ENCODE measurements at regions not wholly inside any gene's neighbourhood (a gene's known extent, or its start where the extent isn't known, plus 50 kb on each side); places are given as distances from the start of the nearest gene placed in this dataset.

DNA sequence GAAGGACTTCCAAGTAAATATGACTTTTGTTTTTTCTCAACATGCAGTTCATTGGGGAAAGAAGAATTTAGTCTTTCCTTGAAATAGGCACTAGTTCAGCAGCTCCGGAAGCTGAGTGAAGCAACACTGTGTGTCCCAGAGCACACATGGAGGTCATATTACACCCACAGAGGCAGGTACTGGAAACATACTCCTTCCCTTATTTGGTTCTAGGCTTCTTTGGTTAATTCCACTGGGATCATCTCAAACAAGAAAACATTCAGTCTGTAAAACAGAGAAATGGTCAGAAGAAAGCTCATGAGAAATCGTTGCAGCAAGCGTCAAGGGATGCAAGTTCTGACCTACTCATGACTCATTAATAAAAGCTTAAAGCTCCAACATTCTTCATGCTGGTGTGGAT, 175.1 kb upstream of the PCSK5 start:
- Histone ChIP-seq H3K18ac (ENCODE audit: low read length) (no peak overlapping the region), H3K56ac (ENCODE audit: low read length) (no peak overlapping the region), H3K27ac (ENCODE audit: low read depth, low read length) (no peak overlapping the region), H3K36me3 (ENCODE audit: control insufficient read depth, insufficient read depth, low read length) (no peaks in the 10 kb centered on the region), H2BK15ac (replicated peaks; ENCODE audit: low read depth) (no peak overlapping the region), H3K4ac (ENCODE audit: low read depth, low read length) (no peak overlapping the region), H3K79me2 (ENCODE audit: control insufficient read depth, insufficient read depth, low read length) (no peaks in the 10 kb centered on the region), H2BK5ac (ENCODE audit: low read length) (no peak overlapping the region), H3K23ac (ENCODE audit: low read length) (no peak overlapping the region), H3K9ac (ENCODE audit: low read length) (no peak overlapping the region), H4K8ac (ENCODE audit: low read depth, low read length) (no peak overlapping the region), H3K27me3 (ENCODE audit: insufficient read depth, low read length, poor library complexity) (no peaks in the 10 kb centered on the region), H3K79me1 (ENCODE audit: low read length) (no peaks in the 10 kb centered on the region), H3K4me1 (ENCODE audit: control insufficient read depth, low read depth, low read length) (no peaks in the 10 kb centered on the region), H2BK120ac (ENCODE audit: low read depth, low read length) (no peak overlapping the region), H4K5ac (ENCODE audit: low read length) (no peak overlapping the region), H3K4me3 (ENCODE audit: low read length) (no peak overlapping the region), H2AK5ac (ENCODE audit: low read length) (no peak overlapping the region), H3K4me2 (ENCODE audit: low read length) (no peak overlapping the region)
- no CpG with 5 or more reads among the region's 3 CpGs for WGBS (ENCODE audit: extremely low coverage, insufficient coverage, low lambda C conversion rate)
- no peak for DNase-seq

DNA sequence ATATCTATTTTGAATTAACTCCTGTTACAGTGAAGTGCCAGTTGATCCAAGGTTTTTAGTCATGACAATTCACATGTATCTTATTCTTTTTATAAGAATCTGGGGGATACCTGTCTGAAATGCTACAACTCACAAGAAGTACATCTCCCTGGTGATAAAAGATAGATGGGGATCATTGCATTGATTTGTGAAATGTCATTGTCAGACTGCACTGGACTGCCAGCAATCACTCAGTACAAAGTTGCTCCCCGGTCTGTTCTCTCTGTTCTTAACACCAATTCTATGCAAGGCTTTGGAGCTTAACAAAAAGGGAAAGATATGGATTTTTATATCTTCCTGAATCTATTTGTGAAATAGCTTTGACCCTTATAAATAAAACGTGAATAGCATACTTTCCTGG, 171.8 kb upstream of the PCSK5 start:
- no peak overlapping the region for H3K27ac ChIP-seq (ENCODE audit: low read depth, low read length)

DNA sequence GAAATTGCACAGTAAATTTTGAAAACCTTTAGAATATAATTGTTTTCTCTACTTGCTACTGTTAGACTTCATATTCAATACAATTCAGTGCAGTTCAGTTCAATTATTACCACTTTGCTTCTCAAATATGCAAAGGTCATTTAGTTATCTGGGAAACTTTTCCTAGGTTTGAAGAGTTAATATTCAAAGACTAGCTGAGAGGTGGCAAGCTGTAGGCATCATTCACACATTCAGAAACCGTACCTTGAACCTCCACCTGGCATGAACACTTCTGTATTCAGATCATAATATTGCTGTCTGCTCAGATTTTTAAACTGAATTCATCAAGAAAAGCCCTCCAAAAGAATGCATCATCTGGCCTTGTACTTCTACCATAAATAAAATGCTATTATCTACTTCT, 162.1 kb upstream of the PCSK5 start:
- H3K4me1 ChIP-seq (ENCODE audit: control insufficient read depth, low read depth, low read length) = no peaks in the 10 kb centered on the region

More for the DNA sequence above, 171.8 kb upstream of the PCSK5 start:
- no peak overlapping the region for H3K23ac ChIP-seq (ENCODE audit: low read length)
- no peak overlapping the region for H2BK120ac ChIP-seq (ENCODE audit: low read depth, low read length)
- H4K8ac ChIP-seq (ENCODE audit: low read depth, low read length) = no peak overlapping the region
- WGBS (ENCODE audit: extremely low coverage, insufficient coverage, low lambda C conversion rate) = no CpG with 5 or more reads among the region's 2 CpGs
- H3K18ac ChIP-seq (ENCODE audit: low read length) = no peak overlapping the region
- H3K9ac ChIP-seq (ENCODE audit: low read length) = no peak overlapping the region
- no peaks in the 10 kb centered on the region for H3K79me1 ChIP-seq (ENCODE audit: low read length)
- no peak overlapping the region for H3K56ac ChIP-seq (ENCODE audit: low read length)
- H2BK5ac ChIP-seq (ENCODE audit: low read length) = no peak overlapping the region
- no peak overlapping the region for H2BK15ac ChIP-seq (replicated peaks; ENCODE audit: low read depth)
- no peaks in the 10 kb centered on the region for H3K79me2 ChIP-seq (ENCODE audit: control insufficient read depth, insufficient read depth, low read length)
- no peak overlapping the region for H3K4me3 ChIP-seq (ENCODE audit: low read length)
- H3K4me2 ChIP-seq (ENCODE audit: low read length) = no peak overlapping the region
- H3K27me3 ChIP-seq (ENCODE audit: insufficient read depth, low read length, poor library complexity) = no peaks in the 10 kb centered on the region
- no peaks in the 10 kb centered on the region for H3K4me1 ChIP-seq (ENCODE audit: control insufficient read depth, low read depth, low read length)
- no peaks in the 10 kb centered on the region for H3K36me3 ChIP-seq (ENCODE audit: control insufficient read depth, insufficient read depth, low read length)
- H4K5ac ChIP-seq (ENCODE audit: low read length) = no peak overlapping the region
- no peak overlapping the region for H3K4ac ChIP-seq (ENCODE audit: low read depth, low read length)
- H2AK5ac ChIP-seq (ENCODE audit: low read length) = no peak overlapping the region
- no peak for DNase-seq

DNA sequence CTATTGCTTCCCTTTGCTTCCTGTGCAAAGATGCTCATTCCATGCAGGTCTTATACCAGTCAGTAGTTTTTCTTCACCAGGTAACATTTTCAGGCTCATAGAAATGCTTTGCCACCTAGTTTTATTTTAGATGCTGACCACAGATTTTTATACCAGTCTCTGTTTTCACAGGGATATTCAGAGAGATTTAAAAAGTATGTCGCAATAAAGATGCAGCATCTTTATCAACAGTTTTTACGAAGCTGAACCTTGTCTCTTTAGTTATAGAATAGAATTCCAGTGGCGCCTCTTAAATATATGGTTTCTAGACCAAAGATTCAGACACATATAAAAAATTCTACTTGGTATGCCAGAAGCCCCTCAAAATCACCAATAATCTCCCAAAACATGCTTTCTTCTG, 155.7 kb upstream of the PCSK5 start:
- no peak overlapping the region for H2BK120ac ChIP-seq (ENCODE audit: low read depth, low read length)
- H3K4ac ChIP-seq (ENCODE audit: low read depth, low read length) = no peak overlapping the region
- no peaks in the 10 kb centered on the region for H3K79me2 ChIP-seq (ENCODE audit: control insufficient read depth, insufficient read depth, low read length)
- no peaks in the 10 kb centered on the region for H3K36me3 ChIP-seq (ENCODE audit: control insufficient read depth, insufficient read depth, low read length)
- no peak overlapping the region for H4K8ac ChIP-seq (ENCODE audit: low read depth, low read length)
- no peak overlapping the region for H3K4me3 ChIP-seq (ENCODE audit: low read length)
- no peaks in the 10 kb centered on the region for H3K4me1 ChIP-seq (ENCODE audit: control insufficient read depth, low read depth, low read length)
- no peaks in the 10 kb centered on the region for H3K27me3 ChIP-seq (ENCODE audit: insufficient read depth, low read length, poor library complexity)
- H2BK15ac ChIP-seq (replicated peaks; ENCODE audit: low read depth) = no peak overlapping the region
- no peak overlapping the region for H3K23ac ChIP-seq (ENCODE audit: low read length)
- no peak overlapping the region for H3K18ac ChIP-seq (ENCODE audit: low read length)
- H3K56ac ChIP-seq (ENCODE audit: low read length) = no peak overlapping the region
- no peak overlapping the region for H3K27ac ChIP-seq (ENCODE audit: low read depth, low read length)
- no peak overlapping the region for H3K9ac ChIP-seq (ENCODE audit: low read length)
- no peak for DNase-seq
- no peak overlapping the region for H4K5ac ChIP-seq (ENCODE audit: low read length)
- no peak overlapping the region for H2BK5ac ChIP-seq (ENCODE audit: low read length)
- H3K79me1 ChIP-seq (ENCODE audit: low read length) = no peaks in the 10 kb centered on the region
- no peak overlapping the region for H3K4me2 ChIP-seq (ENCODE audit: low read length)
- no peak overlapping the region for H2AK5ac ChIP-seq (ENCODE audit: low read length)
- WGBS (ENCODE audit: extremely low coverage, insufficient coverage, low lambda C conversion rate) = no CpG with 5 or more reads among the region's 3 CpGs

More for the DNA sequence above, 162.1 kb upstream of the PCSK5 start:
- Histone ChIP-seq H3K36me3 (ENCODE audit: control insufficient read depth, insufficient read depth, low read length) (no peaks in the 10 kb centered on the region), H4K5ac (ENCODE audit: low read length) (no peak overlapping the region), H2BK120ac (ENCODE audit: low read depth, low read length) (no peak overlapping the region), H3K4me3 (ENCODE audit: low read length) (no peak overlapping the region), H3K23ac (ENCODE audit: low read length) (no peak overlapping the region), H3K18ac (ENCODE audit: low read length) (no peak overlapping the region), H2BK15ac (replicated peaks; ENCODE audit: low read depth) (no peak overlapping the region), H3K4me2 (ENCODE audit: low read length) (no peak overlapping the region), H3K79me2 (ENCODE audit: control insufficient read depth, insufficient read depth, low read length) (no peaks in the 10 kb centered on the region), H3K4ac (ENCODE audit: low read depth, low read length) (no peak overlapping the region), H2AK5ac (ENCODE audit: low read length) (no peak overlapping the region), H3K27ac (ENCODE audit: low read depth, low read length) (no peak overlapping the region), H3K27me3 (ENCODE audit: insufficient read depth, low read length, poor library complexity) (no peaks in the 10 kb centered on the region), H3K79me1 (ENCODE audit: low read length) (no peaks in the 10 kb centered on the region), H3K9ac (ENCODE audit: low read length) (no peak overlapping the region), H2BK5ac (ENCODE audit: low read length) (no peak overlapping the region), H4K8ac (ENCODE audit: low read depth, low read length) (no peak overlapping the region), H3K56ac (ENCODE audit: low read length) (no peak overlapping the region)
- DNase-seq = no peak
- no CpG with 5 or more reads among the region's 1 CpG for WGBS (ENCODE audit: extremely low coverage, insufficient coverage, low lambda C conversion rate)

DNA sequence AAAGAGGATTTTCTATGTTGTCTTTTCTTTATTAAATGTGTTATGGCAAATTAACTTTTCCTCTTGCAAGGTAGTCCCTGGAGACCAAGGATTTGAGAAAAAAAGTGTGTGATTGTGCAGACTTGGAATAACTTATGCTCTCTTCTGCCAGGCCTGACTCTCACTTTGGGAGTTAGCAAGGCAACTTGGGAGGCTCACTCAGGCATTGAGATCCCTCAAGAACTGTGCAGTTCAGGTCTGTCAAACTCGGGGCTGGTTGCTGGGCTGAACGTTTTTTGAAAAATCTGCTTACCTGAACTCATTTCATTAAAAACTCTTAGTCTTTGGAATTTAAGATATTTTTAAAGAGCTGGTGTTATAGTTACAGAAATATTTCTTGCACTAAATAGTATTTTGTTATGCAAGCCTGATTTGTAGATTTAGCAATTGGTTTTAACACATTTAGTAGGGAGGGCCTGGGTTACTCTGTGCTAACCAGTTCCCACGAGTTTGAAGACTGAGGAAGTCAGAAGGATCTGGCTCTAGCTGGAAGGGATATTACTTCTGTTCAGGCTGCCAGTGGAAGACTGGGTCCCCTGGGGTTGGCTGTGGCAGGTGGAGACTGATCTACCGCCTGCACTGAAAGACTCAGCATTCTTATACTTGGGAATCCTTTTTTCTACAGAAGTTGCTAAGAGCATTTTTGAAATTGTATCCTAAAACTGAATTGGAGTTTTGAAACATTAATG, 150.4 kb upstream of the PCSK5 start:
- no peak overlapping the region for H2BK120ac ChIP-seq (ENCODE audit: low read depth, low read length)
- H3K27me3 ChIP-seq (ENCODE audit: insufficient read depth, low read length, poor library complexity) = no peaks in the 10 kb centered on the region
- no peak overlapping the region for H3K18ac ChIP-seq (ENCODE audit: low read length)
- no peak overlapping the region for H3K4me2 ChIP-seq (ENCODE audit: low read length)
- no CpG with 5 or more reads among the region's 4 CpGs for WGBS (ENCODE audit: extremely low coverage, insufficient coverage, low lambda C conversion rate)
- H2BK5ac ChIP-seq (ENCODE audit: low read length) = no peak overlapping the region
- H3K79me1 ChIP-seq (ENCODE audit: low read length) = no peaks in the 10 kb centered on the region
- no peak overlapping the region for H4K5ac ChIP-seq (ENCODE audit: low read length)
- H3K4me3 ChIP-seq (ENCODE audit: low read length) = no peak overlapping the region
- H2AK5ac ChIP-seq (ENCODE audit: low read length) = no peak overlapping the region
- no peaks in the 10 kb centered on the region for H3K36me3 ChIP-seq (ENCODE audit: control insufficient read depth, insufficient read depth, low read length)
- no peak overlapping the region for H4K8ac ChIP-seq (ENCODE audit: low read depth, low read length)
- no peak for DNase-seq
- no peak overlapping the region for H3K27ac ChIP-seq (ENCODE audit: low read depth, low read length)
- H3K4ac ChIP-seq (ENCODE audit: low read depth, low read length) = no peak overlapping the region
- H3K9ac ChIP-seq (ENCODE audit: low read length) = no peak overlapping the region
- no peak overlapping the region for H3K23ac ChIP-seq (ENCODE audit: low read length)
- no peaks in the 10 kb centered on the region for H3K79me2 ChIP-seq (ENCODE audit: control insufficient read depth, insufficient read depth, low read length)
- no peak overlapping the region for H3K56ac ChIP-seq (ENCODE audit: low read length)
- no peaks in the 10 kb centered on the region for H3K4me1 ChIP-seq (ENCODE audit: control insufficient read depth, low read depth, low read length)
- H2BK15ac ChIP-seq (replicated peaks; ENCODE audit: low read depth) = no peak overlapping the region

DNA sequence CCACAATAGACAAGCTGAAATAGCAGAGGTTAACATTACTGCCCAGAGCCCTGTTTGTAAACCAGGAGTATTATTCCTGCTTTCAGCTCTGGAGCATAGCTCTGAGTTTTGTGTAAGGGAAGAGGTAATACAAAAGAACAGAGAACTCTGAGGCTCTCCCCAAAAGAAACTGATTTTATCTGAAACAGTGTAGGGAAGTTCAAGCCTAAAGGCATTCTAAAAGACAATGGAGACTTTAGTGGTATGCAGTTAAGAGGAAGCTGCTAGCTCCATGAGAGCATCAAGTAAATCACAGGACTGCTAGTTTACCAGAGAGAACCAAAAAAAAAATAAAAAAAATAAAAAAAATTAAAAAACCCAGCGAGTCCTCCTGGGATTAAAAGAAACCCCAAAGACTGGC, 146.6 kb upstream of the PCSK5 start:
- no peak overlapping the region for H4K8ac ChIP-seq (ENCODE audit: low read depth, low read length)
- no CpG with 5 or more reads among the region's 1 CpG for whole genome bisulfite sequencing (ENCODE audit: extremely low coverage, insufficient coverage, low lambda C conversion rate)
- no peaks in the 10 kb centered on the region for H3K79me2 ChIP-seq (ENCODE audit: control insufficient read depth, insufficient read depth, low read length)
- no peak overlapping the region for H3K27ac ChIP-seq (ENCODE audit: low read depth, low read length)
- H3K56ac ChIP-seq (ENCODE audit: low read length) = no peak overlapping the region
- H3K9ac ChIP-seq (ENCODE audit: low read length) = no peak overlapping the region
- no peak overlapping the region for H2BK15ac ChIP-seq (replicated peaks; ENCODE audit: low read depth)
- H4K5ac ChIP-seq (ENCODE audit: low read length) = no peak overlapping the region
- H3K18ac ChIP-seq (ENCODE audit: low read length) = no peak overlapping the region
- no peaks in the 10 kb centered on the region for H3K4me1 ChIP-seq (ENCODE audit: control insufficient read depth, low read depth, low read length)
- H3K4me2 ChIP-seq (ENCODE audit: low read length) = no peak overlapping the region
- H2BK120ac ChIP-seq (ENCODE audit: low read depth, low read length) = no peak overlapping the region
- DNase-seq = peak; percentile 65
- no peaks in the 10 kb centered on the region for H3K36me3 ChIP-seq (ENCODE audit: control insufficient read depth, insufficient read depth, low read length)
- H3K23ac ChIP-seq (ENCODE audit: low read length) = no peak overlapping the region
- no peaks in the 10 kb centered on the region for H3K79me1 ChIP-seq (ENCODE audit: low read length)
- H2AK5ac ChIP-seq (ENCODE audit: low read length) = no peak overlapping the region
- no peaks in the 10 kb centered on the region for H3K27me3 ChIP-seq (ENCODE audit: insufficient read depth, low read length, poor library complexity)
- no peak overlapping the region for H3K4ac ChIP-seq (ENCODE audit: low read depth, low read length)
- no peak overlapping the region for H3K4me3 ChIP-seq (ENCODE audit: low read length)
- no peak overlapping the region for H2BK5ac ChIP-seq (ENCODE audit: low read length)
